IgD-negative memory B cell (primary cell): ENCODE measurements at regions not wholly inside any gene's neighbourhood (a gene's known extent, or its start where the extent isn't known, plus 50 kb on each side); places are given as distances from the start of the nearest gene placed in this dataset.

ENCODE experiments used
- H3K27ac Mint-ChIP-seq, 3 donors: one replicate each; pipeline ENCODE4 v1.8.0; 2020 to 2022; ENCODE audit warnings: mild to moderate bottlenecking in 3 of 3, mixed read lengths in 3 of 3, moderate library complexity in 1 of 3
- H3K27me3 Mint-ChIP-seq: one replicate; pipeline ENCODE4 v1.8.0; 2021; ENCODE audit warnings: mixed read lengths
- H3K36me3 Mint-ChIP-seq: one replicate; pipeline ENCODE4 v1.8.0; 2020; ENCODE audit warnings: mild to moderate bottlenecking, mixed read lengths
- H3K4me1 Mint-ChIP-seq, 3 donors: one replicate each; pipeline ENCODE4 v1.8.0; 2020 to 2022; ENCODE audit warnings: mixed read lengths in 3 of 3, mild to moderate bottlenecking in 1 of 3
- H3K4me3 Mint-ChIP-seq, 4 donors: one replicate each; pipeline ENCODE4 v1.8.0; 2020 to 2022; ENCODE audit warnings: mild to moderate bottlenecking in 4 of 4, mixed read lengths in 4 of 4, moderate library complexity in 3 of 4
- H3K9me3 Mint-ChIP-seq, 3 donors: one replicate each; pipeline ENCODE4 v1.8.0; 2020 to 2021; ENCODE audit warnings: mixed read lengths in 3 of 3, mild to moderate bottlenecking in 1 of 3

GRCh38 chr9:129482521-129483414 lies 138.1 kb downstream of the C9orf50 start:
- Mint-ChIP-seq H3K4me1 (peaks cover 0 to 6% (median 2%) of the 10 kb centered on the region in 3 donors), H3K36me3 (no peaks in the 10 kb centered on the region), H3K27me3 (peaks cover 43% of the 10 kb centered on the region), H3K4me3 (peak overlapping the region in 3 of 4 donors; percentile 58 to 89 (median 81)), H3K9me3 (no peaks in the 10 kb centered on the region), H3K27ac (no peak overlapping the region)

- H3K36me3 Mint-ChIP-seq = no peaks in the 10 kb centered on the region
- H3K4me1 Mint-ChIP-seq = peaks cover 0 to 5% (median 2%) of the 10 kb centered on the region in 3 donors
- peak overlapping the region; percentile 6 to 74 (median 48) for H3K4me3 Mint-ChIP-seq
- H3K9me3 Mint-ChIP-seq = no peaks in the 10 kb centered on the region
- H3K27me3 Mint-ChIP-seq = peaks cover 43% of the 10 kb centered on the region
- H3K27ac Mint-ChIP-seq = peak overlapping the region in 1 of 3 donors; percentile 35
Observed at GRCh38 chr9:129481810-129482511, 138.9 kb downstream of the C9orf50 start.

GRCh38 chr9:129481424-129481809 lies 139.5 kb downstream of the C9orf50 start:
- no peaks in the 10 kb centered on the region for H3K9me3 Mint-ChIP-seq

GRCh38 chr9:129480745-129481144 lies 140.2 kb downstream of the C9orf50 start:
- no peak overlapping the region for H3K27ac Mint-ChIP-seq
- H3K4me1 Mint-ChIP-seq = peaks cover 0 to 5% (median 2%) of the 10 kb centered on the region in 3 donors
- H3K4me3 Mint-ChIP-seq = no peak overlapping the region
- peaks cover 44% of the 10 kb centered on the region for H3K27me3 Mint-ChIP-seq
- H3K9me3 Mint-ChIP-seq = no peaks in the 10 kb centered on the region
- no peaks in the 10 kb centered on the region for H3K36me3 Mint-ChIP-seq

More at GRCh38 chr9:129481424-129481809, 139.5 kb downstream of the C9orf50 start:
- Mint-ChIP-seq H3K4me1 (peaks cover 0 to 5% (median 2%) of the 10 kb centered on the region in 3 donors), H3K4me3 (peak overlapping the region; percentile 6 to 74 (median 48)), H3K27me3 (peaks cover 44% of the 10 kb centered on the region), H3K36me3 (no peaks in the 10 kb centered on the region), H3K27ac (peak overlapping the region in 1 of 3 donors; percentile 35)

GRCh38 chr9:129480227-129480626 lies 140.7 kb downstream of the C9orf50 start:
- Mint-ChIP-seq H3K27me3 (peaks cover 45% of the 10 kb centered on the region), H3K27ac (no peak overlapping the region), H3K36me3 (no peaks in the 10 kb centered on the region), H3K4me3 (no peak overlapping the region), H3K9me3 (no peaks in the 10 kb centered on the region), H3K4me1 (peaks cover 0 to 5% (median 2%) of the 10 kb centered on the region in 3 donors)

GRCh38 chr9:129479631-129480011 lies 141.3 kb downstream of the C9orf50 start:
- Mint-ChIP-seq H3K27ac (no peak overlapping the region), H3K4me1 (peaks cover 0 to 5% (median 2%) of the 10 kb centered on the region in 3 donors), H3K27me3 (peaks cover 45% of the 10 kb centered on the region), H3K9me3 (peaks cover 0 to 3% (median 0%) of the 10 kb centered on the region in 3 donors), H3K4me3 (no peak overlapping the region), H3K36me3 (no peaks in the 10 kb centered on the region)

GRCh38 chr9:129478961-129479630 lies 141.8 kb downstream of the C9orf50 start:
- Mint-ChIP-seq H3K36me3 (no peaks in the 10 kb centered on the region), H3K27me3 (peaks cover 45% of the 10 kb centered on the region), H3K27ac (no peak overlapping the region), H3K4me1 (peaks cover 0 to 3% (median 1%) of the 10 kb centered on the region in 3 donors), H3K9me3 (peaks cover 0 to 3% (median 2%) of the 10 kb centered on the region in 3 donors), H3K4me3 (peak overlapping the region in 1 of 4 donors; percentile 81)

- Mint-ChIP-seq H3K27me3 (peaks cover 44% of the 10 kb centered on the region), H3K9me3 (peaks cover 0 to 3% (median 3%) of the 10 kb centered on the region in 3 donors), H3K27ac (no peak overlapping the region), H3K4me1 (peaks cover 0 to 2% (median 0%) of the 10 kb centered on the region in 3 donors), H3K4me3 (no peak overlapping the region), H3K36me3 (no peaks in the 10 kb centered on the region)
Observed at GRCh38 chr9:129478461-129478860, 142.4 kb downstream of the C9orf50 start.

GRCh38 chr9:129476821-129477611 lies 143.9 kb downstream of the C9orf50 start:
- Mint-ChIP-seq H3K9me3 (peaks cover 0 to 3% (median 3%) of the 10 kb centered on the region in 3 donors), H3K4me1 (no peaks in the 10 kb centered on the region), H3K4me3 (no peak overlapping the region), H3K27ac (peak overlapping the region in 1 of 3 donors; percentile 60), H3K27me3 (peaks cover 55% of the 10 kb centered on the region), H3K36me3 (no peaks in the 10 kb centered on the region)

GRCh38 chr9:129474740-129475404 lies 146.0 kb downstream of the C9orf50 start:
- H3K9me3 Mint-ChIP-seq = peaks cover 0 to 3% (median 3%) of the 10 kb centered on the region in 3 donors
- no peak overlapping the region for H3K27ac Mint-ChIP-seq
- H3K27me3 Mint-ChIP-seq = peaks cover 45% of the 10 kb centered on the region
- no peak overlapping the region for H3K4me3 Mint-ChIP-seq
- H3K4me1 Mint-ChIP-seq = no peaks in the 10 kb centered on the region
- peaks cover 2% of the 10 kb centered on the region for H3K36me3 Mint-ChIP-seq

GRCh38 chr9:129473523-129474244 lies 147.2 kb downstream of the C9orf50 start:
- Mint-ChIP-seq H3K4me3 (no peak overlapping the region), H3K4me1 (no peaks in the 10 kb centered on the region), H3K9me3 (peaks cover 0 to 3% (median 3%) of the 10 kb centered on the region in 3 donors), H3K27me3 (peaks cover 40% of the 10 kb centered on the region), H3K36me3 (peaks cover 2% of the 10 kb centered on the region), H3K27ac (no peak overlapping the region)

GRCh38 chr9:129472651-129473102 lies 148.2 kb downstream of the C9orf50 start:
- H3K27me3 Mint-ChIP-seq = peaks cover 36% of the 10 kb centered on the region
- H3K27ac Mint-ChIP-seq = no peak overlapping the region
- H3K36me3 Mint-ChIP-seq = peaks cover 2% of the 10 kb centered on the region
- peak overlapping the region in 1 of 4 donors; percentile 50 for H3K4me3 Mint-ChIP-seq
- peaks cover 0 to 5% (median 3%) of the 10 kb centered on the region in 3 donors for H3K9me3 Mint-ChIP-seq
- no peaks in the 10 kb centered on the region for H3K4me1 Mint-ChIP-seq
